ENCODE measurements at regions not wholly inside any gene's neighbourhood (a gene's known extent, or its start where the extent isn't known, plus 50 kb on each side); places are given as distances from the start of the nearest gene placed in this dataset.

- no peak overlapping the region for H3K4ac ChIP-seq (ENCODE audit: low read depth, low read length)
- no peak overlapping the region for H3K18ac ChIP-seq (ENCODE audit: low read depth, low read length)
- ATAC-seq (ENCODE audit: low read depth): no peak
- intact Hi-C loops (cut with micrococcal nuclease) (no loop called here), dilution Hi-C loops (cut with HindIII; ENCODE audit: low sequenced_read_pairs, unreplicated experiment) (no loop called here), in situ Hi-C loops (cut with MboI; ENCODE audit: low sequenced_read_pairs) (no loop called here)
- H2BK5ac ChIP-seq (ENCODE audit: low read depth, low read length, poor library complexity, severe bottlenecking): no peak overlapping the region
- H4K91ac ChIP-seq (ENCODE audit: insufficient read depth, low read depth, low read length): no peak overlapping the region
- H3K4me2 ChIP-seq (ENCODE audit: low read depth, low read length): no peak overlapping the region
- no peaks in the 10 kb centered on the region for H3K4me1 ChIP-seq (ENCODE audit: control insufficient read depth, insufficient read depth, low read length)
- H3K23ac ChIP-seq (ENCODE audit: low read depth, low read length): no peak overlapping the region
- no peak overlapping the region for H2BK15ac ChIP-seq (ENCODE audit: low read depth, low read length)
- no peak overlapping the region for H3K14ac ChIP-seq (replicated peaks; ENCODE audit: low read depth, low read length)
- H3K27ac ChIP-seq (ENCODE audit: insufficient read depth, low read length): no peak overlapping the region
- no peak overlapping the region for H2AK5ac ChIP-seq (ENCODE audit: low read depth, low read length)
- H3K36me3 ChIP-seq (ENCODE audit: control insufficient read depth, insufficient read depth, low read length): no peaks in the 10 kb centered on the region
- no peak overlapping the region for H3K9ac ChIP-seq (ENCODE audit: low read depth, low read length)
- POLR2A ChIA-PET (ENCODE audit: unreplicated experiment): no interaction called here
- H3K79me1 ChIP-seq (ENCODE audit: low read depth in 1 of 2, low read length in 2 of 2): no peaks in the 10 kb centered on the region
- CTCF ChIA-PET: no interaction called here
- no TSS peak for BruUV-seq (replicated peaks)
- DNase-seq: no peak
- H3K4me3 ChIP-seq (ENCODE audit: insufficient read depth, low read depth, low read length): no peak overlapping the region
- no peak overlapping the region for H2AK9ac ChIP-seq (replicated peaks; ENCODE audit: low read depth, low read length, poor library complexity)
- H4K8ac ChIP-seq (ENCODE audit: low read depth in 2 of 2, low read length in 2 of 2): no peak overlapping the region
- H3K56ac ChIP-seq (ENCODE audit: extremely low read depth, insufficient read depth, low read length): no peak overlapping the region
- H4K5ac ChIP-seq (ENCODE audit: low read depth, low read length): no peak overlapping the region
- no peaks in the 10 kb centered on the region; the same call in 1 of the 2 replicates for H3K27me3 ChIP-seq (ENCODE audit: control insufficient read depth, insufficient read depth, low read length)
- WGBS, 2 experiments (ENCODE audit: extremely low coverage in 2 of 2, insufficient read length in 1 of 2): no CpG with 5 or more reads among the region's 5 CpGs
- H2BK20ac ChIP-seq (ENCODE audit: low read depth, low read length): no peak overlapping the region
- no peaks in the 10 kb centered on the region for H3K9me1 ChIP-seq (ENCODE audit: insufficient read depth, low read length)
- no peaks in the 10 kb centered on the region for H4K20me1 ChIP-seq (ENCODE audit: insufficient read depth, low read length)
- H3K9me3 ChIP-seq (ENCODE audit: control insufficient read depth, insufficient read depth, low read length): no peaks in the 10 kb centered on the region
- TF ChIP-seq CHD1 (IDR thresholded peaks at IDR 0.05; ENCODE audit: low read depth, low read length) (no peak), RAD21 (IDR thresholded peaks at IDR 0.05; ENCODE audit: low read length) (no peak), MAFK (IDR thresholded peaks at IDR 0.05; ENCODE audit: low read depth, low read length) (no peak), RFX5 (IDR thresholded peaks at IDR 0.05; ENCODE audit: low read depth, low read length) (no peak), POLR2A (IDR thresholded peaks at IDR 0.05; ENCODE audit: low read depth, low read length) (no peak), SMC3 (IDR thresholded peaks at IDR 0.05; ENCODE audit: low read depth, low read length) (no peak)
- no peak overlapping the region for H2BK120ac ChIP-seq (ENCODE audit: low read depth, low read length)
- H2AFZ ChIP-seq (replicated peaks; ENCODE audit: low read length, poor library complexity): no peak overlapping the region
Observed at GRCh38 chr20:57888591-57888990, 178.8 kb upstream of the PMEPA1 start.

All from IMR-90 (cell line).